ENCODE measurements at regions not wholly inside any gene's neighbourhood (a gene's known extent, or its start where the extent isn't known, plus 50 kb on each side); places are given as distances from the start of the nearest gene placed in this dataset.
"Not testable (repeated sequence)": the region's sequence is repeated elsewhere in the genome, so short reads cannot be mapped to it uniquely, and the experiment has no call there.

GRCh38 chr17:70584255-70584654 is 414.9 kb downstream of the KCNJ2 start:
- Histone ChIP-seq H3K9me3 (no peaks in the 10 kb centered on the region), H3K4me3 (no peak overlapping the region), H3K36me3 (no peaks in the 10 kb centered on the region), H3K4me1 (no peaks in the 10 kb centered on the region), H3K27ac (no peak overlapping the region), H3K27me3 (no peaks in the 10 kb centered on the region)
- DNase-seq (ENCODE audit: low spot score) = no peak
- no peak for TF ChIP-seq CTCF (IDR thresholded peaks at IDR 0.05)

- TF ChIP-seq CTCF (IDR thresholded peaks at IDR 0.05) = no peak
Observed at GRCh38 chr17:70588003-70588402, 418.7 kb downstream of the KCNJ2 start.

GRCh38 chr17:70597774-70598173 is 428.4 kb downstream of the KCNJ2 start:
- no peak for DNase-seq (ENCODE audit: low spot score)
- H3K9me3 ChIP-seq = no peaks in the 10 kb centered on the region
- H3K27ac ChIP-seq = no peak overlapping the region
- H3K27me3 ChIP-seq = no peaks in the 10 kb centered on the region
- no peak overlapping the region for H3K4me3 ChIP-seq
- TF ChIP-seq CTCF (IDR thresholded peaks at IDR 0.05) = no peak
- no peaks in the 10 kb centered on the region for H3K4me1 ChIP-seq
- no peaks in the 10 kb centered on the region for H3K36me3 ChIP-seq

More at GRCh38 chr17:70588003-70588402, 418.7 kb downstream of the KCNJ2 start:
- H3K4me3 ChIP-seq = no peak overlapping the region
- no peak overlapping the region for H3K27ac ChIP-seq
- H3K27me3 ChIP-seq = no peaks in the 10 kb centered on the region
- H3K4me1 ChIP-seq = no peaks in the 10 kb centered on the region
- no peaks in the 10 kb centered on the region for H3K9me3 ChIP-seq
- no peak for DNase-seq (ENCODE audit: low spot score)
- H3K36me3 ChIP-seq = no peaks in the 10 kb centered on the region

GRCh38 chr17:70599198-70599597 is 429.9 kb downstream of the KCNJ2 start:
- Histone ChIP-seq H3K4me3 (no peak overlapping the region), H3K9me3 (no peaks in the 10 kb centered on the region), H3K36me3 (no peaks in the 10 kb centered on the region), H3K27ac (no peak overlapping the region), H3K27me3 (no peaks in the 10 kb centered on the region), H3K4me1 (no peaks in the 10 kb centered on the region)
- TF ChIP-seq CTCF (IDR thresholded peaks at IDR 0.05) = no peak
- DNase-seq (ENCODE audit: low spot score) = no peak

GRCh38 chr17:70599945-70600344 is 430.6 kb downstream of the KCNJ2 start:
- H3K9me3 ChIP-seq; H3K27me3 ChIP-seq; H3K36me3 ChIP-seq; H3K4me1 ChIP-seq; H3K27ac ChIP-seq; DNase-seq (ENCODE audit: low spot score); H3K4me3 ChIP-seq: not testable (repeated sequence)

- no peaks in the 10 kb centered on the region for H3K36me3 ChIP-seq
- no peak overlapping the region for H3K4me3 ChIP-seq
- no peaks in the 10 kb centered on the region for H3K9me3 ChIP-seq
- no peak for DNase-seq (ENCODE audit: low spot score)
- no peak overlapping the region for H3K27ac ChIP-seq
- TF ChIP-seq CTCF (IDR thresholded peaks at IDR 0.05) = no peak
- no peaks in the 10 kb centered on the region for H3K27me3 ChIP-seq
- H3K4me1 ChIP-seq = no peaks in the 10 kb centered on the region
Observed at GRCh38 chr17:70603226-70603625, 433.9 kb downstream of the KCNJ2 start.
